ENCODE measurements at regions not wholly inside any gene's neighbourhood (a gene's known extent, or its start where the extent isn't known, plus 50 kb on each side); places are given as distances from the start of the nearest gene placed in this dataset.

GRCh38 chr5:124650147-124650561 is 96.3 kb downstream of the ZNF608 start (continued):
- TF ChIP-seq CHD7 (IDR thresholded peaks at IDR 0.05; ENCODE audit: insufficient replicate concordance, low read length): no peak
- TF ChIP-seq RAD21 (IDR thresholded peaks at IDR 0.05 in 1 of 2, conservative IDR thresholded peaks at IDR 0.05 in 1 of 2; ENCODE audit: low read depth in 2 of 2, low read length in 2 of 2): no peak
- TF ChIP-seq NRF1 (IDR thresholded peaks at IDR 0.05; ENCODE audit: low read depth, low read length): no peak
- no peak for TF ChIP-seq RNF2 (IDR thresholded peaks at IDR 0.05; ENCODE audit: borderline replicate concordance, low read depth, low read length, missing control alignments, poor library complexity, severe bottlenecking)
- no peak for TF ChIP-seq ATF3 (IDR thresholded peaks at IDR 0.05; ENCODE audit: insufficient read depth, low read depth, low read length)

Measured in H1 (cell line).